GM23248 (cell line): ENCODE measurements at regions not wholly inside any gene's neighbourhood (a gene's known extent, or its start where the extent isn't known, plus 50 kb on each side); places are given as distances from the start of the nearest gene placed in this dataset.
"Not testable (repeated sequence)": the region's sequence is repeated elsewhere in the genome, so short reads cannot be mapped to it uniquely, and the experiment has no call there.

Experiments
- EZH2 ChIP-seq: fragments of 200-600 bp; sonication (generic); IDR thresholded peaks from 2 replicates; pipeline ENCODE4 v1.6.1; 2018; ENCODE audit warnings: antibody characterized with exemption, mild to moderate bottlenecking; ENCODE audit not compliant: insufficient read depth, poor library complexity, severe bottlenecking
- EZH2phosphoT487 ChIP-seq: fragments of 200-600 bp; sonication (generic); IDR thresholded peaks from 2 replicates; pipeline ENCODE4 v1.6.1; 2018; ENCODE audit warnings: antibody characterized with exemption, moderate library complexity, mild to moderate bottlenecking, low read depth; ENCODE audit not compliant: insufficient read depth

DNA sequence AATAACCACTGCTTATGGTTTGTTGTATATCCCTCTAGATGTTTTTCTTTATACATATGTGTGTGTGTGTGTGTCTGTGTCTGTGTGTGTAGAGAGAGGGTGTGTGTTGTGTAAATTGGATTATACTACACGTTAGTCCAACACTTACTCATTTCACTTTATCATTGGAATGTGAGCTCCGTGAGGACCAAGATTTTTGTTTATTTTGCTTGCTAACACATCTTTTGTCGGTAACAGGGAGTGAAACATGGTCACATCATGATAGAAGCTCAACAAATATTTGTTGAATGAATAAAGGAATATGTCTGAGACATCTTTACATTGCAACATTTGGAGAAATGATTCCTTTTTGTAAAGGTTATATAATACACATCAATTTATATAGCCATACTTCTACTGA lies 94.2 kb upstream of the ADORA2B start:
- not testable (repeated sequence) for TF ChIP-seq EZH2phosphoT487, EZH2
